ENCODE measurements at regions not wholly inside any gene's neighbourhood (a gene's known extent, or its start where the extent isn't known, plus 50 kb on each side); places are given as distances from the start of the nearest gene placed in this dataset.

- no peaks in the 10 kb centered on the region for H3K4me1 ChIP-seq (ENCODE audit: control insufficient read depth in 2 of 2, insufficient read depth in 2 of 2, low read length in 2 of 2)
- H3K27me3 ChIP-seq (replicated peaks in 1 of 4; ENCODE audit: control extremely low read depth in 1 of 4, control insufficient read depth in 3 of 4, insufficient read depth in 4 of 4, low read length in 3 of 4): no peaks in the 10 kb centered on the region
- intact Hi-C loops (cut with micrococcal nuclease): no loop called here
- TF ChIP-seq, protein P1, sequence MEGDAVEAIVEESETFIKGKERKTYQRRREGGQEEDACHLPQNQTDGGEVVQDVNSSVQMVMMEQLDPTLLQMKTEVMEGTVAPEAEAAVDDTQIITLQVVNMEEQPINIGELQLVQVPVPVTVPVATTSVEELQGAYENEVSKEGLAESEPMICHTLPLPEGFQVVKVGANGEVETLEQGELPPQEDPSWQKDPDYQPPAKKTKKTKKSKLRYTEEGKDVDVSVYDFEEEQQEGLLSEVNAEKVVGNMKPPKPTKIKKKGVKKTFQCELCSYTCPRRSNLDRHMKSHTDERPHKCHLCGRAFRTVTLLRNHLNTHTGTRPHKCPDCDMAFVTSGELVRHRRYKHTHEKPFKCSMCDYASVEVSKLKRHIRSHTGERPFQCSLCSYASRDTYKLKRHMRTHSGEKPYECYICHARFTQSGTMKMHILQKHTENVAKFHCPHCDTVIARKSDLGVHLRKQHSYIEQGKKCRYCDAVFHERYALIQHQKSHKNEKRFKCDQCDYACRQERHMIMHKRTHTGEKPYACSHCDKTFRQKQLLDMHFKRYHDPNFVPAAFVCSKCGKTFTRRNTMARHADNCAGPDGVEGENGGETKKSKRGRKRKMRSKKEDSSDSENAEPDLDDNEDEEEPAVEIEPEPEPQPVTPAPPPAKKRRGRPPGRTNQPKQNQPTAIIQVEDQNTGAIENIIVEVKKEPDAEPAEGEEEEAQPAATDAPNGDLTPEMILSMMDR (IDR thresholded peaks at IDR 0.05): no peak
- no peak for TF ChIP-seq EZH2 (IDR thresholded peaks at IDR 0.05; ENCODE audit: borderline replicate concordance, insufficient read depth, low read depth, low read length, poor library complexity, severe bottlenecking)
- H3K4me1 Mint-ChIP-seq: no peaks in the 10 kb centered on the region
- ATAC-seq (ENCODE audit: low read depth) (no peak), DNase-seq (no peak)
- H3K79me2 ChIP-seq (ENCODE audit: control insufficient read depth, insufficient read depth, low read length): no peaks in the 10 kb centered on the region
- no peak overlapping the region for H3K4me3 Mint-ChIP-seq
- WGBS (ENCODE audit: insufficient coverage): no CpG with 5 or more reads among the region's 2 CpGs
- peaks cover 2% of the 10 kb centered on the region for H3K9me3 Mint-ChIP-seq (ENCODE audit: insufficient read depth)
- H3K27ac Mint-ChIP-seq: no peak overlapping the region
- H3K4me3 ChIP-seq (ENCODE audit: control extremely low read depth in 1 of 5, extremely low read depth in 1 of 5, insufficient read depth in 1 of 5, low read depth in 2 of 5, low read length in 4 of 5): no peak overlapping the region
- H2AFZ ChIP-seq (ENCODE audit: insufficient read depth, low read depth, low read length, poor library complexity, severe bottlenecking): no peak overlapping the region
- no peak overlapping the region for H3K9ac ChIP-seq (ENCODE audit: low read length)
- no peak overlapping the region for H3K27ac ChIP-seq (ENCODE audit: low read length in 2 of 2)
- H3K36me3 ChIP-seq (replicated peaks in 1 of 2; ENCODE audit: control extremely low read depth in 1 of 2, control insufficient read depth in 1 of 2, extremely low read depth in 1 of 2, insufficient read depth in 2 of 2, low read length in 1 of 2): no peaks in the 10 kb centered on the region
- H3K4me2 ChIP-seq (replicated peaks; ENCODE audit: low read depth, low read length, poor library complexity, severe bottlenecking): no peak overlapping the region
- no peaks in the 10 kb centered on the region for H3K27me3 Mint-ChIP-seq
- no peaks in the 10 kb centered on the region for H4K20me1 ChIP-seq (ENCODE audit: control insufficient read depth, insufficient read depth, low read length, poor library complexity, severe bottlenecking)
- H3K9me3 ChIP-seq (ENCODE audit: control extremely low read depth in 1 of 3, control insufficient read depth in 2 of 3, insufficient read depth in 1 of 3, low read length in 2 of 3): no peaks in the 10 kb centered on the region
- CTCF ChIA-PET: no interaction called here
- POLR2A ChIA-PET: no interaction called here
These were observed 137.0 kb upstream of the PRR20A start for GRCh38 chr13:57003682-57004081.

DNA sequence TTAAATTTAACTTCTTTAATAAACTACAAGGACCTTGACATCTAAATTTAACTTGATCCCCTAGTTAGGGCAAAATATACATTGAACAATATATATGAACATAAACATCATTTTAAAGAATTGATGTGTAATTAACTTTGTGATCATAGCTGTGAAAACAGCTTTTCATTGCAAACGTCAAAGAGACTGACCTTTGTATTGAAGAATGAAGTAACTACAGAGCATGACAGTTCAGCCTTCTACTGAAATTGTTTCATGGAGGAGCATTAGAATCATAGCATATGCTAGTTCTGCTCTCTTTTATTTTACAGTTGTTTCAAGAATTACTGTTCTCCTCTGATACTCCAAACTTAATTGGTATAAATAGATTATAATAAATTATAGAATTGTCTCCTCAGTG lies 123.4 kb upstream of the PRR20A start:
- Mint-ChIP-seq H3K4me3 (no peak overlapping the region), H3K27me3 (no peaks in the 10 kb centered on the region), H3K4me1 (no peaks in the 10 kb centered on the region), H3K27ac (no peak overlapping the region), H3K9me3 (ENCODE audit: insufficient read depth) (peaks cover 6% of the 10 kb centered on the region)
- Histone ChIP-seq H3K27me3 (replicated peaks in 1 of 4; ENCODE audit: control extremely low read depth in 1 of 4, control insufficient read depth in 3 of 4, insufficient read depth in 4 of 4, low read length in 3 of 4) (no peaks in the 10 kb centered on the region), H3K36me3 (replicated peaks in 1 of 2; ENCODE audit: control extremely low read depth in 1 of 2, control insufficient read depth in 1 of 2, extremely low read depth in 1 of 2, insufficient read depth in 2 of 2, low read length in 1 of 2) (no peaks in the 10 kb centered on the region), H3K27ac (ENCODE audit: low read length in 2 of 2) (no peak overlapping the region), H3K4me1 (ENCODE audit: control insufficient read depth in 2 of 2, insufficient read depth in 2 of 2, low read length in 2 of 2) (no peaks in the 10 kb centered on the region), H3K79me2 (ENCODE audit: control insufficient read depth, insufficient read depth, low read length) (no peaks in the 10 kb centered on the region), H3K4me3 (ENCODE audit: control extremely low read depth in 1 of 5, extremely low read depth in 1 of 5, insufficient read depth in 1 of 5, low read depth in 2 of 5, low read length in 4 of 5) (no peak overlapping the region), H3K9ac (ENCODE audit: low read length) (no peak overlapping the region), H4K20me1 (ENCODE audit: control insufficient read depth, insufficient read depth, low read length, poor library complexity, severe bottlenecking) (no peaks in the 10 kb centered on the region), H3K9me3 (ENCODE audit: control extremely low read depth in 1 of 3, control insufficient read depth in 2 of 3, insufficient read depth in 1 of 3, low read length in 2 of 3) (peaks cover 0 to 1% (median 0%) of the 10 kb centered on the region in 3 donors), H2AFZ (ENCODE audit: insufficient read depth, low read depth, low read length, poor library complexity, severe bottlenecking) (no peak overlapping the region), H3K4me2 (replicated peaks; ENCODE audit: low read depth, low read length, poor library complexity, severe bottlenecking) (no peak overlapping the region)
- intact Hi-C loops (cut with micrococcal nuclease): no loop called here
- no peak for ATAC-seq (ENCODE audit: low read depth)
- no peak for DNase-seq
- no peak for TF ChIP-seq EZH2 (IDR thresholded peaks at IDR 0.05; ENCODE audit: borderline replicate concordance, insufficient read depth, low read depth, low read length, poor library complexity, severe bottlenecking)
- TF ChIP-seq, protein P1 (IDR thresholded peaks at IDR 0.05): no peak
- CTCF ChIA-PET: no interaction called here
- WGBS (ENCODE audit: insufficient coverage): no CpG with 5 or more reads among the region's 1 CpG
- POLR2A ChIA-PET: no interaction called here

Data from B cell (primary cell).